GM12873 (cell line): ENCODE measurements at regions not wholly inside any gene's neighbourhood (a gene's known extent, or its start where the extent isn't known, plus 50 kb on each side); places are given as distances from the start of the nearest gene placed in this dataset.

Source experiments
- TF ChIP-seq, protein P1 (sequence below): IDR thresholded peaks from 2 replicates; pipeline ENCODE4 v1.5.1; 2012; ENCODE audit warnings: low read depth, mild to moderate bottlenecking, moderate library complexity, low read length, control low read depth; ENCODE audit not compliant: insufficient read depth; ENCODE audit errors: missing control alignments

DNA sequence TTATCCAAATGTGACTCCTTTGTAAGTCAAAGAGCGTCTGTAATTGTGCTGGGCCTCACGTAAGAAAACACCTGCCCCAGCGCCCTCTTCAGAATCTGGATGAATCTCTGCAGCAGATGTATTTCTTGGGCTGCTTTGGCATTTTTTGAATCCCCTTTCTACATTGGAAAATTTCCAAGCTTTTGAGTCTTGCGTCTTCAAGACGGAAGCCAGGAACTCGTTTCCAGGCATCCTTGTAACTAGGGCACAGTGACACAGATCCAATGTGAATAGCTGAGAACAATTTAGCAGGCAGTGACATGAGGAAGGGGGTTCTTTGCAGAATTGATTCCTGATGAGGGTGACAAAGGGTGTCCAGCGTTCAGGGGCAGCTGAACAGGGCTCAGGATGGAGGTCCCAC is 862.3 kb downstream of the TYW1 start:
- TF ChIP-seq, protein P1, sequence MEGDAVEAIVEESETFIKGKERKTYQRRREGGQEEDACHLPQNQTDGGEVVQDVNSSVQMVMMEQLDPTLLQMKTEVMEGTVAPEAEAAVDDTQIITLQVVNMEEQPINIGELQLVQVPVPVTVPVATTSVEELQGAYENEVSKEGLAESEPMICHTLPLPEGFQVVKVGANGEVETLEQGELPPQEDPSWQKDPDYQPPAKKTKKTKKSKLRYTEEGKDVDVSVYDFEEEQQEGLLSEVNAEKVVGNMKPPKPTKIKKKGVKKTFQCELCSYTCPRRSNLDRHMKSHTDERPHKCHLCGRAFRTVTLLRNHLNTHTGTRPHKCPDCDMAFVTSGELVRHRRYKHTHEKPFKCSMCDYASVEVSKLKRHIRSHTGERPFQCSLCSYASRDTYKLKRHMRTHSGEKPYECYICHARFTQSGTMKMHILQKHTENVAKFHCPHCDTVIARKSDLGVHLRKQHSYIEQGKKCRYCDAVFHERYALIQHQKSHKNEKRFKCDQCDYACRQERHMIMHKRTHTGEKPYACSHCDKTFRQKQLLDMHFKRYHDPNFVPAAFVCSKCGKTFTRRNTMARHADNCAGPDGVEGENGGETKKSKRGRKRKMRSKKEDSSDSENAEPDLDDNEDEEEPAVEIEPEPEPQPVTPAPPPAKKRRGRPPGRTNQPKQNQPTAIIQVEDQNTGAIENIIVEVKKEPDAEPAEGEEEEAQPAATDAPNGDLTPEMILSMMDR, result no peak

DNA sequence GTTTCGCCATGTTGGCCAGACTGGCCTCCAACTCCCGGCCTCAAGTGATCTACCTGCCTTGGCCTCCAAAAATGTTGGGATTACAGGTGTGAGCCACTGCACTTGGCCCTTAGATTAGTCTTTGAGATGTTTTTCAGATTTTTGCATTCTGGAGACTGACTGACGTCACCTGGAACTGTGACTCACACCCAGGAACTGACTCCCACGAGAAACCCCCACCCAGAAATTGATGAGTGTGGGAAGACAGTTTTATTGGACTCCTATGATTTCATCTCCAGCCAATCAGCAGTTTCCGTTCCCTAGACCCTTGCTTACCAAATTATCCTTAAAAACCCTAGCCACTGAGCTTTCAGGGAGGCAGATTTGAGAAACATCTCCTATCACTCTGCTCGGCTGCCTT is 867.3 kb downstream of the TYW1 start:
- TF ChIP-seq, protein P1, result no peak

DNA sequence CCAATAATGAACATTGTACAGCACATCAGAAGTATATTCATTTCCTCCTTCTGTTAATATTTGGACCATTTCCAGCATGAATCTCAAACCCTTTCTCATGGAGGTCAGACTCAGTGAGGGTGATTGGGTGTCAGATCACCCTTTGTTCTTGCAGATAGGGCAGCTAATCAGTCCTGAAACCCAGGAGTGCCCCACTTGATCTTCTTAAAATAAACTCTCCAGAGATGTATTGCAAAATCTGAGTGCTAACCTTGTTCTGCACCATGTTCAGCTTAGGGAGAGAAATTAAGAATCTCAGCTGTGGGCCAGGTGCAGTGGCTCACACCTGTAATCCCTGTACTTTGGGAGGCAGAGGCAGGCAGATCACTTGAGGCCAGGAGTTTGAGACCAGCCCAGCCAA is 869.4 kb downstream of the TYW1 start:
- TF ChIP-seq, protein P1, result no peak

DNA sequence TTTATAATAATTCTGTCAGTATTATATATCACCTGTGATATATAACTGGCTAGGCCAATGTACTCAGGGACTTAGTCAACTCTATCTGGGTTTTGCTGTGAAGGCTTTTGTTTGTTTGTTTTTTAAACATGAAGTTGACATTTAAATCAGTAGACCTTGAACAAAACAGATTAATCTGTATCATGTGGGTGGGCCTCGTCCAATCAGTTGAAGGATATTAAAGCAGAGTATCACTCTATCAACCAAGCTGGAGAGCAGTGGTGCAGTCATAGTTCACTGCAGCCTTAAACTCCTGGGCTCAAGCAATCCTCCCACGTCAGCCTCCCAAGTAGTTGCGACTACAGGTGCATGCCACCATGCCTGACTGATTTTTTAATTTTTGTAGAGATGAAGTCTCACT is 870.2 kb downstream of the TYW1 start:
- TF ChIP-seq, protein P1, result no peak

DNA sequence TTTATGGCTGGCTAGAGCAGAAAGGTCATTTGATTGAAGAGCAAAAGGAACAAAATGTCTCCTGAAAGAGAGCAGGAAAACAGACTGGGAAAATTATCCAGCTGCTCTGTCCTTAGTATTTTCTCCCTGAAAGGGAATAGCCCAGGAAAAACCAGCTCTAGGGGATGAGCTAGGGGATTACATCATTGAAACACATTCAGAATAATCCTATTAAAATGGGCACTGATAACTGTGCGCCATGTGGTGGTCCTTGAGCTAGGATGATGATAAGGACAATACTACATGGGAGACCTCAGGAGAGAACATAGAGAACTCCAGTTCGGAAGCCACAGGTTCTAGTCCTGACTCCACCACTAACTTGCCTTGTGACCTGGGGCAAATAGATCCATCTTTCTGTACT is 873.8 kb downstream of the TYW1 start:
- TF ChIP-seq, protein P1, result no peak

DNA sequence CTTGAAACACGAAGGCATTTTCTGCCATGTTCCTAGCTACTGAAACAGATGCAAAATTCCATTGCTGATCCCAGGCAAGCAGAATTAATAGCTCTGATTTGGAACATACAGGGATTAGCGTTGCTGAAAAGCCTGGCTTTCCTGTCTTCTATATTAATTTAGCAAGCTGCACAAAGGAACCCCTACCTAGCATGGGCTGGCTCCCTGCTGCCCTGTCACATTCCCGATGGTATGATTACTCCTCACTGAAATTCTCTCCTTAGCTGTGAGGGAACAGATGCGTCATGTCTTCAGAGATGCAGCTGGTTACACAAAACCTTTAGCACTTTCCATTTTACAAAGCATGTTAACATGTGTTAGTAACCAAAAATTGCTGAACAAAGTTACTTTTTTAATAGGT is 878.9 kb downstream of the TYW1 start:
- TF ChIP-seq, protein P1, result no peak

DNA sequence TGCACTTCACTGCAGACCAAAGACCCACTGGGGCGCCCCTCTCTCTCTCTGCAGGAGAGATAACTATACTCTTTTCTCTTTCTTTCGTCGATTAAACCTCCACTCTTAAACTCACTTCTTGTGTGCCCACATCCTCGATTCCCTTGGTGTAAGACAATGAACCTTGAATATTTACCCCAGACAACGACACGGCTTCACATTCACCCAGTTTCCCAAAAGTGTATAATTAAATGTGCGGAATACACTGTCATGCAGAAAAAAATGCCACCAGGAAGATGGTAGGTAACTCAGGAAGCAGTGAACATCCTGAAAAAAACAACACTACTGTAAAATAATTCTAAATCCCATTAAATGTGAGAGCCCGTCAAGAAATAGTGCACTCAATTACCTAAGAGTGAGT is 882.2 kb downstream of the TYW1 start:
- TF ChIP-seq, protein P1, result no peak
